ENCODE measurements at regions not wholly inside any gene's neighbourhood (a gene's known extent, or its start where the extent isn't known, plus 50 kb on each side); places are given as distances from the start of the nearest gene placed in this dataset.

DNA sequence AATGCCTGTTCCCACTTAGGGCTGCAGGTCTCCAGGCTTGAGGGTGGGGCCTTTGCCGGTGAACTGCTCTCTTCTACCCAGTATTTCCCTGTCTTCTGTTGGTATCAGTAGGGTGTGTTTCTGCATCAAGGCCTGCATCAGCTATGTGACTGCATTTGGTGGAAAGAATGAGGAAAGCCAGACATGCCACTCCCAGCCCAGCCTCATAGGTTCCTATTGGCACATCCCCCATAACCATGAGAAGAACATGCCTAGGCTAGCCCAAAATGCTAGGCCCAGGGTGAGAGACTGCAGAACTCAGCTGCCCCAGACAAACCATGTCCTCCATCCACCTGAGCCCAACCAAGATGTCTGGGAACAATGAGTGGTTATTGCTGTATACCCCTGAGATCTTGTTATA is 380.3 kb upstream of the ADARB2 start:
- TF ChIP-seq, protein P1, sequence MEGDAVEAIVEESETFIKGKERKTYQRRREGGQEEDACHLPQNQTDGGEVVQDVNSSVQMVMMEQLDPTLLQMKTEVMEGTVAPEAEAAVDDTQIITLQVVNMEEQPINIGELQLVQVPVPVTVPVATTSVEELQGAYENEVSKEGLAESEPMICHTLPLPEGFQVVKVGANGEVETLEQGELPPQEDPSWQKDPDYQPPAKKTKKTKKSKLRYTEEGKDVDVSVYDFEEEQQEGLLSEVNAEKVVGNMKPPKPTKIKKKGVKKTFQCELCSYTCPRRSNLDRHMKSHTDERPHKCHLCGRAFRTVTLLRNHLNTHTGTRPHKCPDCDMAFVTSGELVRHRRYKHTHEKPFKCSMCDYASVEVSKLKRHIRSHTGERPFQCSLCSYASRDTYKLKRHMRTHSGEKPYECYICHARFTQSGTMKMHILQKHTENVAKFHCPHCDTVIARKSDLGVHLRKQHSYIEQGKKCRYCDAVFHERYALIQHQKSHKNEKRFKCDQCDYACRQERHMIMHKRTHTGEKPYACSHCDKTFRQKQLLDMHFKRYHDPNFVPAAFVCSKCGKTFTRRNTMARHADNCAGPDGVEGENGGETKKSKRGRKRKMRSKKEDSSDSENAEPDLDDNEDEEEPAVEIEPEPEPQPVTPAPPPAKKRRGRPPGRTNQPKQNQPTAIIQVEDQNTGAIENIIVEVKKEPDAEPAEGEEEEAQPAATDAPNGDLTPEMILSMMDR (IDR thresholded peaks at IDR 0.05; ENCODE audit: extremely low read depth, missing control alignments), result no peak
- no peak for DNase-seq (ENCODE audit: low spot score)

DNA sequence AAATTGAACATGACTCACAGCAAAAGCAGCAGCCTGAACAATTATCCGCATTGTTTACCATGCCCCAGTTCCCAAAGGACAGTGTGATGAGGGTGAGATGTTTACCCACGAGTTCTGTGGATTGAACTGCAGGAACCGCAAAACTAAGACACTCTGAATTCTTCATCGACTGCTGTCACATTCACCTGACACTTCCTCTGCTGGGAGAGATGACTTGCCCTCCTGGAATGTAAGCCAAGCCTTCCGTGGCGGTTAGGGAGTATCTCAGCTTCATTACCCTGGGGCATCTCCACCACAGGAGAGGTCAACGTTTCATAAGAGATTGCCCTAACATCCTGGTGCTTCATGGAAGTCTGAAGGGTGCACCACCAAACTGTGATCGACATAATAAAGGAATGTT is 374.6 kb upstream of the ADARB2 start:
- TF ChIP-seq, protein P1 (IDR thresholded peaks at IDR 0.05; ENCODE audit: extremely low read depth, missing control alignments), result no peak
- DNase-seq (ENCODE audit: low spot score), result no peak

DNA sequence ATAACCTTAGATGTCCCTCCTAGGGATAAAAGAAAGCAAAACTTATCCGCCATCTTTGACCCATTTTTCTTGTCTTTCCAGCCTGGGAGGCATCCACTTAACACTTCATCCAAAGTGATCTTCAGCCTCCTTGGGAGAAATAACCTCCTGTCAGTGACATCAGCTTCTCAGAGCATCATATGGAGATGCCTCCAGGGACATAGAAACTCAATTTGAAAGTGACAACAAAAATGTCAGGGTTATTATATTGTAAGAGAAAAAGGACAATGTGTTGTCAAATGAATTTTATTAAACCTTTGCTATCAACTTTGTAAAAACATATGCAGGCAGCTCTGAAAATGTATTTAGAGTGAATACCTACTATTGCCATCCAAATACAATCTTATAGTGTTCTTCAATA is 371.2 kb upstream of the ADARB2 start:
- TF ChIP-seq, protein P1 (IDR thresholded peaks at IDR 0.05; ENCODE audit: extremely low read depth, missing control alignments), result no peak
- no peak for DNase-seq (ENCODE audit: low spot score)

DNA sequence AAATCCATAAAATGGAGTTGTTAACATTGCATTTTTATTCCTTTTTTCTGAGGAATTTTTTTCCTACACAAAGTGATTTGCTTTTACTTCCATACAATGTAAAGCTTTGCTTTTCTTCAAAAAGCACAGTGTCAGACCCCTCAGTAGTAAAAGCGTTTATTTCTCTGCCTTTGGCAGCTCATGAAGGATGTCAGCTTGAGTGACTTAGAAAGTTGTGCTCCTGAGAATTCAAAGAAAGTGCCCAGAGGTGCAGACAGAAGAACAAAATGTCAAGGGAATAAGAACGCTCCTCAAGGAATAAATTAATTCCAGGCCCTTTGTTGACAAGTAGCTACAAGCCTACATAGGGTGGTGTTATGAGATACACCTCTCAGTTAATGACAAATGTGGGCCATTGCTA is 369.3 kb upstream of the ADARB2 start:
- TF ChIP-seq, protein P1 (IDR thresholded peaks at IDR 0.05; ENCODE audit: extremely low read depth, missing control alignments), result no peak
- DNase-seq (ENCODE audit: low spot score), result no peak

DNA sequence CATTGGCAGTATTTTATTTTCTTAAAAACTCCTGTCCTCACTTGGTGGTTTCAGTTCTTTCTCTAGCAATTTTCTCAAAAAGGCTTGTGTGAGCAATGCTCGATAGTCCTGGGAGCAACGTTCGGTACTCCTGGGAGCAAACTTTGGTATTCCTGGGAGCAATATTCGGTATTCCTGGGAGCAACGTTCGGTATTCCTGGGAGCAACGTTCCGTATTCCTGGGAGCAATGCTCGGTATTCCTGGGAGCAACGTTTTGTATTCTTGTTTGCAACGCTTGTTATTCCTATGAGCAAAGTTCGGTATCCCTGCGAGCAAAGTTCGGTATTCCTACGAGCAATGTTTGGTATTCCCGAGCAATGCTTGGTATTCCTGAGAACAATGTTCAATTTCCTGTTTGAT is 362.0 kb upstream of the ADARB2 start:
- no peak for DNase-seq (ENCODE audit: low spot score)
- TF ChIP-seq, protein P1 (IDR thresholded peaks at IDR 0.05; ENCODE audit: extremely low read depth, missing control alignments), result no peak

DNA sequence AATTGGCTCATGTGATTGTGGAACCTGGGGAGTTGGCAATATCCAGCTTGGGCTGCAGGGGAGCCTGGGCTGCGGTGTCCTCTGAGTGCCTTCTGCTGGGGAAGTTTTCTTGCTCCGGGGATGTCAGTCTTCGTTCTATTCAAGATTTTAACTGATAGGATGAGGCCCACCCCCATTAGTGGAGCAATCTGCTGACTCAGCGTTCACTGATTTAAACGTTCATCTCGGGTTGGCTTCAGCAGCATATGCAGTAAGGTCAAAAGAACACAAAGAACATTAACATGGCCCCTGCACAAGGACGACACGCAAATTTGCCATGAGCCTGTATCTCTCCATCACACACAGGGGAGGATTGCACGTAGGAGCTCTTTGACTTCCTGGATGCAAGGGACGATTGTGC is 360.6 kb upstream of the ADARB2 start:
- no peak for DNase-seq (ENCODE audit: low spot score)
- TF ChIP-seq, protein P1 (IDR thresholded peaks at IDR 0.05; ENCODE audit: extremely low read depth, missing control alignments), result no peak

DNA sequence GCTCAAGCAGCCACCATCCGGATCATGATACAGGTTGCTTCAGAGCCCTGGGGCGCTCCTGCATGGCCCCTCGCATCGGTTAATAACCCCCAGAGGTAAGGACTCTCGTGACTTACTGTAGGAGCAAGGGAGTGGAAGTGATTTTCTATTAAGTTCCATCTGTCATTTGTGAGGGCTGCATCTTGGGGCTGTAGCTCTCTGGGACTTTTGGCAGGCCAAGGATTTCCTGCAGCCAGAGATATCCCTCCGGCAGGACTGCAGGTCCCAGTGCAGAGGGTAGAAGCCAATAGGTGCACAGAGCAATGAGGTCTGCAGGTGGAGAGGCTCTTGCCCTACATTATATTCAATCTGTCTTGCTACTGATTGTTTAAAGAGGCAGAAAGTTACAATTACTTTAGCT is 356.8 kb upstream of the ADARB2 start:
- TF ChIP-seq, protein P1 (IDR thresholded peaks at IDR 0.05; ENCODE audit: extremely low read depth, missing control alignments), result no peak

More for the DNA sequence above, 356.8 kb upstream of the ADARB2 start:
- no peak for DNase-seq (ENCODE audit: low spot score)

Data from GM20000 (cell line).